AG10803 (cell line): ENCODE measurements at regions not wholly inside any gene's neighbourhood (a gene's known extent, or its start where the extent isn't known, plus 50 kb on each side); places are given as distances from the start of the nearest gene placed in this dataset.
A peak's percentile ranks its signal among the peaks of the same experiment; 100 is the strongest.

Source experiments
- DNase-seq: peaks from one replicate; pipeline ENCODE4 v3.0.0; 2010; ENCODE audit warnings: low read depth
- H3K4me3 ChIP-seq: 2 replicates; pipeline ENCODE4 v1.5.1; 2011; ENCODE audit warnings: mild to moderate bottlenecking, low read length, control low read depth
- TF ChIP-seq, protein P1 (sequence below): conservative IDR thresholded peaks from 2 replicates; pipeline ENCODE4 v1.5.1; 2011; ENCODE audit warnings: mild to moderate bottlenecking, low read length, control low read depth, inconsistent platforms

DNA sequence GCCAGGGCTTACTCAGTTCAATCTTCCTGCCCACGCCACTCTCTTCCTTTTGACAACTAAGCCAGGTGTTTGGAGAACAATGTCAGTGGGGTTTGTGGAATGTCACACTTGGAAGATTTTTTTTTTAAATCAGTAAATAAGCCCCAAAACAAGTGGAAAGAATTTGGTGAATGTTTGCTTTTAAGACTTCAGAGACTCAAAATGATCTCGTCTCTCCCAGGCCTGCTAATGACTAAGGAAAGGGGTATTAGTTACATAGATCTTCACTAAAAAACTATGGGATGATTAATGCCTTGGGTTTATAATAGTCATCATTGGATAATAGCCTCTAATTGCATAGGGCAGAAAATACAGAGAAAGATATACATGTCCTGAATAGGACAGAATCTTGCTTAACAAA is 166.4 kb downstream of the DMRT2 start:
- no peak overlapping the region for H3K4me3 ChIP-seq
- DNase-seq: peak; percentile 61
- TF ChIP-seq, protein P1, sequence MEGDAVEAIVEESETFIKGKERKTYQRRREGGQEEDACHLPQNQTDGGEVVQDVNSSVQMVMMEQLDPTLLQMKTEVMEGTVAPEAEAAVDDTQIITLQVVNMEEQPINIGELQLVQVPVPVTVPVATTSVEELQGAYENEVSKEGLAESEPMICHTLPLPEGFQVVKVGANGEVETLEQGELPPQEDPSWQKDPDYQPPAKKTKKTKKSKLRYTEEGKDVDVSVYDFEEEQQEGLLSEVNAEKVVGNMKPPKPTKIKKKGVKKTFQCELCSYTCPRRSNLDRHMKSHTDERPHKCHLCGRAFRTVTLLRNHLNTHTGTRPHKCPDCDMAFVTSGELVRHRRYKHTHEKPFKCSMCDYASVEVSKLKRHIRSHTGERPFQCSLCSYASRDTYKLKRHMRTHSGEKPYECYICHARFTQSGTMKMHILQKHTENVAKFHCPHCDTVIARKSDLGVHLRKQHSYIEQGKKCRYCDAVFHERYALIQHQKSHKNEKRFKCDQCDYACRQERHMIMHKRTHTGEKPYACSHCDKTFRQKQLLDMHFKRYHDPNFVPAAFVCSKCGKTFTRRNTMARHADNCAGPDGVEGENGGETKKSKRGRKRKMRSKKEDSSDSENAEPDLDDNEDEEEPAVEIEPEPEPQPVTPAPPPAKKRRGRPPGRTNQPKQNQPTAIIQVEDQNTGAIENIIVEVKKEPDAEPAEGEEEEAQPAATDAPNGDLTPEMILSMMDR: no peak

DNA sequence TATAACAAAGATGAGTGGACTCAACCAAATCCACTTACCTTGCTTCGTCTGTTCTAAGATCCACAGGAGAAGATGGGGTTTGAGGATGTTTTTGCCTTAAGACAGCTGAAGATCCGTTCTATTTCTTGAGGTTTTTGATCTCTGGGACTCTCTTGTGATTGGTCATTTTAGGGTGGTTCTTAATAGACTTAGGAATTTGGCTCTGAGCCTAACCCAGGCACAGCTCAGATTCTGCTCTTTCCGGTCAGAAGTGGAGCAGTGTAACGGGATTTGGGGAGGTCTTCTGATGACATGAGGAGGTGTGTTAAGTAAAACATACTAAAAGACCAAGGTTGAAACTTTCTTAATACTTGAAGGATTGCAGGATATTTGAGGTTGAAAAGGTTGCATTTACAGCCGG is 166.9 kb downstream of the DMRT2 start:
- no peak for DNase-seq
- no peak overlapping the region for H3K4me3 ChIP-seq
- TF ChIP-seq, protein P1: no peak

DNA sequence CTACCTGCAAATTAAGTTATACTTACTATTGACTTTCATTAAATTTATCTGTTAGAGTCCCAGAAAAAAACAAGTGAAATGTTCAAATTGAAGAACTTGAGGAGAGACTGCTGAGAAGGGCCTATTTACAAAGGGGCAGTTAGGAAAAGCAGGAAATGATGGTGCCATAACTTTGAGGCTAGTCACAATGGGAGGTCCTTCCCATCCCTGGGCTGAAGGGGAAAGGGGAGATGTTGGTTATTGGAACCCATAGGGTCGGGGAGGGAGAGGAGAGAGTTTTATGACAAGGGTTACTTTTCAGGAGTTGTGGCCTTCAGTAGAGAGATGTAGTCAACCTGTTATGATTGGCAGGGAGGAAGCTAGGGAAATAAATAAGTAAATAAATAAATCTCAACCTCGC is 169.1 kb downstream of the DMRT2 start:
- TF ChIP-seq, protein P1: no peak
- DNase-seq: no peak
- no peak overlapping the region for H3K4me3 ChIP-seq

DNA sequence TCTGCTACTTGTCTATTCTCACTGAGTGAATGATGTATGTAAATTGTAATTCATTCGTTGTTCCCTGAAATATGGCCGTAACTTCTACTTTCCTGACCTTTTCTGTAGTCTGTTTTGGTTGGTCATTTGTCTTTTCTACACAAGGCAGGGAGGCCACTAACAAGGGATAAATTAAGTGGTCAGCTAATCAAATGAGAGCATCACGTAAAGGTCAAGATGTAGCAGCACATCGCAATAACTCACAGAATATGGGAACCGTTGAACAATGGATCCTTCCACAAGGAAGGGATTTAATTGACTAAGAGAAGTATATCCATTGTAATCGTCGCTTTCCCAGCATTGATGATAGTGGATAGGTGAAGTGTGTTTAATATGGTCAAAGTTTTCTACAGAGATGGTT is 171.1 kb downstream of the DMRT2 start:
- TF ChIP-seq, protein P1: no peak
- no peak for DNase-seq
- H3K4me3 ChIP-seq: no peak overlapping the region

DNA sequence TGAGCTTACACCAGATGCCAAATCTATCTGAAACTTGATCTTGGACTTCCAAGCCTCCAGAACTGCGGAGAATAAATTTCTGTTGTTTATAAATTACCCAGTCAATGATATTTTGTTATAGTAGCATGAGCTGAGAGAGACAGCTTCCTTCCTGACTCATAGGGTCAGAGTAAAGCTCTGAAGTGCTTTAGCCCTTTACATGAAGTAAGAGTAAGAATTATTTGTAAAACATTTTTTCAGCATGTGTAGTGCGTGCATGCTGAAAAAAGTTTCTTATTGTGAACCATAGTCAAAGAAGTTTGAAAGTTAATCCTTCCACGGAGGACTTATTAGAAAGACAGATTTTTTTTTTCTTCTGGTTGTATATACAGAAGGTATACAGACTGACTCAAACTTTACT is 172.4 kb downstream of the DMRT2 start:
- TF ChIP-seq, protein P1: no peak
- no peak overlapping the region for H3K4me3 ChIP-seq
- peak; percentile 47 for DNase-seq

DNA sequence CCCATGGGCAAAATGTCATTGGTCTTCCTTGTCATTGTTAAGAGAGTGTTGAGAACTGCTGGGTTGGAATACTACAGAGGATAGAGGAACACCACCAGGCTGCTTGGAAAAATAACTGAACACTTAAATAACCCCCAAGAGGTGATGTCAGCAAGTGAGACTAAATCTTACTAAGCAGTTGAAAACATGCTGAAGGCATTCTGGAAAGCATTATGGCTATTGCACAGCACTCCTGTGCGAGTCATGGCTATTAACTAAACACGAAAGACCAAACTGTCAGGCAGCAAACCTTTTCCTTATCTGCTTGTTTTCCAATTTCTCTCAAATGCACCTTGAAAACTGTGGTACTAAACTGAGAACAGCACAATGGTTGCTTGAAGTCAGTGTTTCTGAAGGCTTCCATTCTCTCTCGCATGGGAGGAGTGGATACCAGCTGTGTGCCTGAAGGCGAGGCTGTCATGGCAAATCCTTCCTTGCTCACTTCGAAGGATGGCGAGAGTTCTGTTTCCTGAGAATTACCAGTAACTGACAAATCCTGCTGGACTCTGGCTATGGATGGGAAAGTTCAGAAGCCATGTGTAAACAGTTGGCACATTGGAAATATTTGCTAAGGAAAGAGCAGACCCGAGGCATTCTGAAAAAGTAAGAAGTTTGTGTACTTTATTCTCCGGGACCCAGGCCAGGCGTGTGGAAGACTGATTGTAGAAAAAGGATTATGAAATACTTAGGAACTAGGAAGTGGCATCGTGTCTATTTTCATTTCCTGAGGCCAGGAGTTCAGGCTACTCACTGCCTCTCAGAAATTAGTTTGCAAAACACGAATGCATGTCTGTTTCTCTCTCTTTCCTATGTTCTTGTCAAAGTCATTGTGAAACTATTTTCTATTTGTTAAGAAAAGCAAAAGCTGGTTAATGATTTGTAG is 182.1 kb downstream of the DMRT2 start:
- peak overlapping the region; percentile 49 for H3K4me3 ChIP-seq
- TF ChIP-seq, protein P1: no peak
- DNase-seq: peak; percentile 89

DNA sequence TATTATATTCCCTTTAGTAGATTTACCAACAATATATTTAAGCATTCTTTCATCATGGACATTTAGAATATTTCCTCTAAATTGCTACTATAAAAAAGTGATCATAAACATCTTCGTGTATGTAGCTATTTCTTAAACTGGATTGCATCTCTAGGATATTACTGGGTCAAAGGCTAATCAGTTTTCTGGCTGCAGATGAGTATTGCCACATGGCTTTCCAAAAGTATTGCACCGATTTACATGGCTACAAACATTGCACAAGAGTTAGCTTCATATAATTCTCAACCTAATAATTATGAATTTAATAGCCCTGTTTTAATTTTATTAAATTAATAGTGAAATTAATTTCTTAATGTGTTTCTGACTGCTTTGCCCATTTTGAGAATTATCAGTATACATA is 183.4 kb downstream of the DMRT2 start:
- peak; percentile 47 for DNase-seq
- TF ChIP-seq, protein P1: no peak
- H3K4me3 ChIP-seq: no peak overlapping the region
